Frontal cortex (tissue), 3 donors: ENCODE measurements at regions not wholly inside any gene's neighbourhood (a gene's known extent, or its start where the extent isn't known, plus 50 kb on each side); places are given as distances from the start of the nearest gene placed in this dataset.

ENCODE experiments used
- DNase-seq, 2 donors: peaks; one replicate each; pipeline ENCODE4 v3.0.0; 2012; ENCODE audit warnings: low spot score in 2 of 2
- FAIRE-seq: peaks from 2 replicates; lab custom pipeline; 2012; peaks lifted over from hg19 to GRCh38; lab: Jason Lieb, UNC
- donor health status: control.
- donor health status: control.
- donor health status: control.

DNA sequence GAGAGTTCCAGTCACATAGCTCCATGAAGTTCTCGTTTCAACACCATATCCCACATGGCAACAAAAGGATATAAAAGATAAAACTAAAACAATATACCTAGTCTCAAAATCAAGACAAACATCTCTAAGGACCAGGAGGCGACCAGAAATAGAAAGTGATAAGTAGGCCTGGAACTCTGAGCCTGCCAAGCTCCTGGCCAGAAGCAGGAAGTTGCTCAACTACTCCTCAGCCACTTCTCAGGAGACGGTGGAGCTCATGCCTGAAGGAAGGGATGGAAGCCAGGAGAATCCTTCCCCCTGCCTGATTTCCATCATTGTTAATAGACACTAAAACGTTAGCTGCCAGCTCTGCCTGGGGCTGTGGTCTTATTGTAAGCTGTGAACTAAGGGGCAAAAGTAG is 94.7 kb downstream of the DISP1 start:
- no peak for DNase-seq

GRCh38 chr1:222910699-222911098 is 95.9 kb downstream of the DISP1 start:
- FAIRE-seq = no peak
- DNase-seq = no peak

More for the DNA sequence above, 94.7 kb downstream of the DISP1 start:
- no peak for FAIRE-seq

GRCh38 chr1:222911866-222912265 is 97.0 kb downstream of the DISP1 start:
- FAIRE-seq (no peak), DNase-seq (no peak)

DNA sequence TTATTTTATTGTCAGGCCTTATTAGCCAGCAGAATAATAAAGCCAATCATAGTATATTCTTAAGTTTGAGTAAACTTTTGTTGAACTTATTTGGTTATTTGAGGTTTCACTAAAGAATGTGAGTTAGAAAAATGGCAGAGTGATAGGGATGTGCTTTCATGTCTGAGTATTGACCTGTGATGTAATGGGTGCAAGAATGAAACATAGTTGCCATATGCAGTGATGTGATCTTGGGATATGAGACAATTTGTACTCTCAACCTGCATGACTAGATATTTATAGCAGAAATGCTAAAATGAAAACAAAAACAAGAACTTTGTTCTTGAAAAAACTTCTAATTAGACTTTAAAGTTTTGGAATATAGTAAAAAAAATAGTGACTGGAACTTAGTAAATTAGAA is 97.9 kb downstream of the DISP1 start:
- no peak for DNase-seq
- no peak for FAIRE-seq

- DNase-seq (no peak), FAIRE-seq (no peak)
Observed at GRCh38 chr1:222914861-222915632, 100.2 kb downstream of the DISP1 start.

- DNase-seq = no peak
- FAIRE-seq = no peak
Observed at GRCh38 chr1:222916100-222916499, 101.3 kb downstream of the DISP1 start.

GRCh38 chr1:222918801-222919477 is 104.1 kb downstream of the DISP1 start:
- DNase-seq (no peak), FAIRE-seq (no peak)

DNA sequence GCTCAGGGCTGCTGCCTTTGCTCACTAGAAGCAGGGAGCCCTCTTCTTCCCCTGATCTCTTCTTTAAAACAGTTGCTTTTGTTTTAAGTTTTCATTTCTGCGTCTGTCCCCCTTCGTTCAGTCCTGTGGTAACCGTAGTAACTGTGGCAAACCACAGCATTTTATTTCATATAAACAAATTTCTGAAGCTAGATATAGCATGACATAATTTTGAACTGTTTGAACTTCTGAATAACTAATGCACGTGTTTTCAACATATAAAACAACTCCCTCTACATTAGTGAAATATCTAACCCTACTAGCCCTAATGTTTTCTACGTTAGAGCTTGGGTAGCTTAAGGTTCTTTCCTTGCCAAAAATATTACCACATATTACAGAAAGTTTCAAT is 104.6 kb downstream of the DISP1 start:
- no peak for DNase-seq

DNA sequence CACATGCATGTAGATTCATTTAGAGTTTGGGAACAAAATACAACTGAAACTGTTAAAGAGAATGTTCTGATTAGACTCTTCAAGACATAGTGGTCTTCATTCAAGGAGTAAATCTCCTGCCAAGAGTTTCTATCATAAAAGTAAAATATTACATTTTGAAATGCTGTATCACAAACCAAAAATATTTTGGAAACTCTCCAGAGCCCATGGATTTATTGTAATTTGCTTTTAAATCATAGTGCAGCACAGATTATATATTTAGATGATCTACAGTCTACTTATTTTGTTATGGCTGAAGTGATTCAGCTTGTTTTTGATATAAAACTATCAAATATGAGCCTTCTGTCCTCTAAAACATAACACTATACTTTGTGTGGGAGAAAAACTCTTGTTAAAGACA is 105.3 kb downstream of the DISP1 start:
- no peak for FAIRE-seq
- no peak for DNase-seq

More for the DNA sequence above, 104.6 kb downstream of the DISP1 start:
- no peak for FAIRE-seq

- FAIRE-seq (no peak), DNase-seq (no peak)
Observed at GRCh38 chr1:222921945-222922344, 107.1 kb downstream of the DISP1 start.

GRCh38 chr1:222923506-222923905 is 108.7 kb downstream of the DISP1 start:
- DNase-seq (no peak), FAIRE-seq (no peak)

GRCh38 chr1:222924136-222924706 is 109.4 kb downstream of the DISP1 start:
- FAIRE-seq = no peak

GRCh38 chr1:222926566-222926965 is 111.7 kb downstream of the DISP1 start:
- FAIRE-seq (no peak), DNase-seq (no peak)

More at GRCh38 chr1:222924136-222924706, 109.4 kb downstream of the DISP1 start:
- DNase-seq = no peak

DNA sequence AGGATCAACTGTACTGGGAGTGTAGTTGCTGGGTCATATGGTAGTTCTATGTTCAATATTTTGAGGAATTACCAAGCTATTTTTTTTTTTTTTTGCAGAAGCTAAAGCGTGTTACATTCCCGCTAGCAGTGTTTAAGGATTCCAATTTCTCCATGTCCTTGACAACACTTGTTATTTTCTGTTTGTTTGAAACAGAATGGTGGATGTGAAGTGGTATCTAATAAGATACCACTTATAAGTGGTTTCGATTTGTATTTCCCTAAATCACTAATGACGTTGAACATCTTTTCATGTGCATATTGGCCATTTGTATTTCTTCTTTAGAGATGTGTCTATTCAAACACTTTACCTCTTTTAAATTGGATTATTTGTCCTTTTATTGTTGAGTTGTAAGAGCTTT is 112.2 kb downstream of the DISP1 start:
- no peak for DNase-seq
- no peak for FAIRE-seq

- FAIRE-seq (no peak), DNase-seq (no peak)
Observed at GRCh38 chr1:222928212-222928611, 113.4 kb downstream of the DISP1 start.

DNA sequence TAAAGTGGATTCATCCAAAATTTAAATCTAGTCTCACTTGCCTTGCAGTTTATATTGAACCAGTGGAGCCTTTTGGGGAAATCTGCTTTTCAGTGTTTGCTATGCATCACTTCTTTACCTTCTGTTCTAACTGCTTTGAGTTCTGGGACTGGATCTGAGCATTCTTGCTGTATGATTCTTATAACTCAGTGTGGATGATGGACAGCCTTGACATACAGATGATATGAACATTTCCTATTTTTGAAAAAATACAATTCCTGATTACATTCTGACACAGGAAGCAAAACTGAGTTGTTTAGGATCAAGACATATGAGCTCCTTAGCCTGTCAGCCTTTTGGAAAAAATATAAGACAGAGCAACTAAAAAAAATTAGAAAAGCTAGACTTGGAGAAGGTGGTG is 115.2 kb downstream of the DISP1 start:
- FAIRE-seq (no peak), DNase-seq (no peak)

DNA sequence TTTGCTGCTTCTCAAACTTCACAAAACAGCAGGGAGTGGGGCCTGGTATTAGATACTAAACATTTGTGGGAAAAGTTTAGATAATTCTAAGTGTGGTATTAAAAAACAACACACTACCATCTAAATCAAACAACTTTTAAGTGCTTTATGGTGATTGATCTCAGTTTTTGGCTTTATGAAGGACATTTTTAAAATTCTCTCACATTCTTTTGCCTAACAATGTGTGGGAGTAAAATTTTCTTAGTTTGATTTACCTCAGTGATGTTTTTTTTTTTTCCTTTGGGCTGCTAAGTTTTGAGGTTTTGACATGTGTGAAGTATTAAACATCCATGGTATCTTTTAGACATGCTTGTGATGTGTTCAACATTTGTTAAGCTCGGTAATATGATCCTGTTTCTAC is 116.2 kb downstream of the DISP1 start:
- no peak for FAIRE-seq
- DNase-seq = no peak

- FAIRE-seq (no peak), DNase-seq (no peak)
Observed at GRCh38 chr1:222933273-222933672, 118.4 kb downstream of the DISP1 start.

GRCh38 chr1:222935239-222935900 is 120.5 kb downstream of the DISP1 start:
- no peak for FAIRE-seq

GRCh38 chr1:222936042-222936441 is 121.2 kb downstream of the DISP1 start:
- FAIRE-seq (no peak), DNase-seq (no peak)

More at GRCh38 chr1:222935239-222935900, 120.5 kb downstream of the DISP1 start:
- DNase-seq = no peak

DNA sequence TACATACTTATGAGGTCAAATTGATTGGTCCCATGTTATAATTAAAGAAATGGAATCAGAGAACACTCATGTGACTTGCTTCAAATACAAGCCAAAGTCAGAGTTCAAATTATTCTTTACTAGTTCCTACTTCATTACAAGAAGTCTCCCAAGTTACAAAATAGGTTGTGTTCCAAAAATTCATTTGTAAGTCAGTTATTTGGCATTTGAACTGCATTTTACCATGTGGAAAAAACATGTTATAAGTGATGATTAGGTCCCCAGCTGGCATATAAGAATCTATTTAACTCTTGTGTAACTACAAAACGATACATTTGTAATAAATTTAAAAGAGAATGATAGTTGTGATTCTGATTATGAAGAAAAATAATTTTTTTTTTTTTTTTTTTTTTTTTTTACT is 124.1 kb downstream of the DISP1 start:
- FAIRE-seq (no peak), DNase-seq (no peak)
